ENCODE measurements at regions not wholly inside any gene's neighbourhood (a gene's known extent, or its start where the extent isn't known, plus 50 kb on each side); places are given as distances from the start of the nearest gene placed in this dataset.

DNA sequence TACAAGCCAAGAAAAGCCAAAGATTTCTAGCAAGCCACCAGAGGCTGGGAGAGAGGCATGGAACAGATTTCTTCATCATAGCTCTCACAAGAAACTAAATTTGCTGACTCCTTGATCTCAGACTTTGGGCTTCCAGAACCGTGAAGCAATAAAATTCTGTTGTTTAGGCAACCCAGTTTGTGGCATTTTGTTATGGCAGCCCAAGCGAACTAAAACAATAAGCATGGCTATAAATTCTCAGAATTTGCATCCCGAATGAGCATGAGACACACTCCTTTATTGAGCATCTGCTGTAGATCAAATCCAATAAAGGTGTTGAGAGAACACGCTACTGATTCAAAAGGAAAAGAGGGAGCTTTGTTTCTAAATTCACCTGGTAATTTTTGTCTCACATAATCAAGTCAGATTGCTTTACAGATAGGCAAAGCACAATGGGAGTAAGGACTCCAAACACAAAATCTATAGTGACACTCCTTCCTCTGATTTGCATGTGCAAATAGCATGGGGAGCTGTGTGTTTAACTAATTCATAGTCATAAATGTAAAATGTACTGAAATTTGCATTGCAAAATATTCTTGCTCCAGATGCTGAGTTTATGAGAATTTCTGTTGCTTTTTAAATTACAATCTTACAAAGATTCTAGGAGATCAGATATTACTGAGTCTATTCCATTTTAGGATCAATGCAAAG lies 308.7 kb downstream of the MED10 start:
- H3K9me3 Mint-ChIP-seq = peaks cover 0 to 3% (median 0%) of the 10 kb centered on the region in 8 donors
- ChIA-PET CTCF (ENCODE audit: partially characterized antibody) (no interaction called here), POLR2A (ENCODE audit: partially characterized antibody) (no interaction called here)
- Histone ChIP-seq H3K27me3 (ENCODE audit: insufficient read depth, low read length) (no peaks in the 10 kb centered on the region), H3K4me3 (ENCODE audit: low read length in 2 of 2) (no peak overlapping the region), H3K27ac (ENCODE audit: low read depth, low read length) (no peak overlapping the region), H3K4me1 (ENCODE audit: insufficient read depth, low read length) (no peaks in the 10 kb centered on the region), H3K9me3 (ENCODE audit: control insufficient read depth in 1 of 2, low read length in 2 of 2) (no peaks in the 10 kb centered on the region), H3K36me3 (ENCODE audit: insufficient read depth, low read length) (no peaks in the 10 kb centered on the region)
- DNase-seq = no peak
- peaks cover 0 to 2% of the 10 kb centered on the region in 2 donors for H3K27me3 Mint-ChIP-seq
- no peak overlapping the region for H3K27ac Mint-ChIP-seq
- intact Hi-C loops (cut with micrococcal nuclease) = no loop called here
- H3K4me3 Mint-ChIP-seq = no peak overlapping the region
- H3K4me1 Mint-ChIP-seq = no peaks in the 10 kb centered on the region
- H3K36me3 Mint-ChIP-seq = no peaks in the 10 kb centered on the region

DNA sequence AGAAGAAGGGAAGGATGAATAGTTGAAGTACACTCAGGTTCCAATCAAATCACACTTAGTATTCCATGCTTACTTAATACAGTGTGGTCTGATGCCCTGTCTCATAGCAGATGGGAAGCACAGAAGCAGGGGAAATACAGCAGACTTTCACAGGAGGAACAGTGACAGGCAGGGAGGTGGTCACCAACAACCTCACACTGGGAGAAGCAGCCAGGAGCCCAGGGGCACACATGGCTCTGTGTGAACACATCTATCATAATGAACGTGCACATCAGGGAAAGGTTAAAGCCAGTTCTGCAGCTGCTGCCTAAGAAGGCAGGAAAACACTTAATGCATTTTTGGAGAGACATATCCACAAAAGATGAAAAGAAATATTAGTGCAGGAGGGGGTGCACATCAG lies 312.3 kb downstream of the MED10 start:
- Histone ChIP-seq H3K27ac (ENCODE audit: low read depth, low read length) (no peak overlapping the region), H3K9me3 (ENCODE audit: control insufficient read depth in 1 of 2, low read length in 2 of 2) (no peaks in the 10 kb centered on the region), H3K36me3 (ENCODE audit: insufficient read depth, low read length) (no peaks in the 10 kb centered on the region), H3K27me3 (ENCODE audit: insufficient read depth, low read length) (no peaks in the 10 kb centered on the region), H3K4me3 (ENCODE audit: low read length in 2 of 2) (no peak overlapping the region), H3K4me1 (ENCODE audit: insufficient read depth, low read length) (no peaks in the 10 kb centered on the region)
- H3K9me3 Mint-ChIP-seq = peaks cover 0 to 3% (median 0%) of the 10 kb centered on the region in 8 donors
- ChIA-PET CTCF (ENCODE audit: partially characterized antibody) (no interaction called here), POLR2A (ENCODE audit: partially characterized antibody) (no interaction called here)
- intact Hi-C loops (cut with micrococcal nuclease) = no loop called here
- H3K27ac Mint-ChIP-seq = no peak overlapping the region
- no peak overlapping the region for H3K4me3 Mint-ChIP-seq
- H3K4me1 Mint-ChIP-seq = no peaks in the 10 kb centered on the region
- DNase-seq = no peak
- no peaks in the 10 kb centered on the region for H3K36me3 Mint-ChIP-seq
- H3K27me3 Mint-ChIP-seq = peaks cover 0 to 3% of the 10 kb centered on the region in 2 donors

DNA sequence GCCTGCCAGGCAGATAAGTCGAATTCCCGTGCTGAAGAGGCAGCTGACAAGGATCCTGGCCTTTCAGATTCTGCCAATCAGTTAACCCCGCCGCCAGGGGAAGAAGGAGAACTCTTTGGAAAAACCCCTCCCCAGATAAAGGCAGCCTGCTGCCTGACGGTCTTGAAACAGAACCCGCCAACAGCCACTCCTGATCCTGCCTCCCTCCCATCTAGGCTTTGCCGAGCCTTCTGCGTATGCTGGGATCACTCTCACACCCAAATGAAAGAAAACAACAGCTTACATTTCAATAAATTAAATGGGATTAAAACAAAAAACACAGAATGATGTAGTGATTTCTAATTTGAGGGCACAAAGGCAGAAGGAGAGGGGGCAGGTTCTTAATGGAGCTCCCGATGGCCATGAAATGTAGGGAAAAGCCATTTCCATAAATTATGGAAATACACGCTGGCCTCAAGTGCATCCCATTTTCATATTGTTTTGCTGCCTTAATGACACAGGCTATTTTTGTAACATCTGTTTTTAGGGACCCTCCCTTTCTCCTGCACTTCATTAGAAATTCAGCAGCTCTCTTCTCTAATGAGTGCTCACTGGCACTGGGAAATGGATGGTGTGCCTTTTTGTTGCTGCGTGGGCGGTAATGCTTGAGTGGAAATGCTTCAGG lies 319.1 kb downstream of the MED10 start:
- ChIA-PET CTCF (ENCODE audit: partially characterized antibody) (no interaction called here), POLR2A (ENCODE audit: partially characterized antibody) (no interaction called here)
- Mint-ChIP-seq H3K4me3 (no peak overlapping the region), H3K4me1 (no peaks in the 10 kb centered on the region), H3K36me3 (no peaks in the 10 kb centered on the region), H3K9me3 (peaks cover 0 to 6% (median 0%) of the 10 kb centered on the region in 8 donors), H3K27me3 (peaks cover 0 to 5% of the 10 kb centered on the region in 2 donors), H3K27ac (no peak overlapping the region)
- Histone ChIP-seq H3K4me3 (ENCODE audit: low read length in 2 of 2) (no peak overlapping the region), H3K9me3 (ENCODE audit: control insufficient read depth in 1 of 2, low read length in 2 of 2) (no peaks in the 10 kb centered on the region), H3K36me3 (ENCODE audit: insufficient read depth, low read length) (no peaks in the 10 kb centered on the region), H3K27ac (ENCODE audit: low read depth, low read length) (no peak overlapping the region), H3K27me3 (ENCODE audit: insufficient read depth, low read length) (no peaks in the 10 kb centered on the region), H3K4me1 (ENCODE audit: insufficient read depth, low read length) (no peaks in the 10 kb centered on the region)
- no peak for DNase-seq
- intact Hi-C loops (cut with micrococcal nuclease) = no loop called here

DNA sequence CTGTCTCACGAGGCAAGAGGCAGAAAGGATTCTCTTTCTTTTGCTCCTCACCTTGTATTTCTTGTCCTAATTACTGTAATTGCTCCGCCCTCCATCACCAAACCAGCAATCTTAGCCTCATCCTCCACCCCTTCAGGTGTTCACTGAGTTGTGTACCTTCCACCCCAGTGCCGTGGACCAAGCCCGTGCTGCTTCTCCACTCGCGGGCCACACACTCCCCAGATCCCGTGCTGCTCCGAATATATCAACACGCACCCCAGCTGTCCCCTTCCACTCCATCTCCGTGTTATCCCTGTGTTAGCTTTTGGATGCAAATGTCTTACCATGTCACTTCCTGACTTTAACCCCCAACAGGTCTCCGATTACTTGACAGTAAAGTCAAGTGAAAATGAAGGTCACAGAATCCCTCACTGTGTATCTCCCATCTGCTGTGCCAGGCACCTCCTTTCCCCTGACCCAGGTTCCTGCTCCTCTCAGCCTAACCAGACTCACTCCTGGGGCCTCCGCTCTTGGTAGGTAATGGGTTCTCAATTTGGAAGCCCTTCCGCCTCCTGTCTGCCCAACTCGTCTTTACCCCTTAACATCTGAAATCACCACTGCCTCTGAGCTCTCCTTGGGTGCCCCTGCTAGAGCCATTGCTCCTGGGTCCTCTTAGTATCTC lies 320.2 kb downstream of the MED10 start:
- Histone ChIP-seq H3K36me3 (ENCODE audit: insufficient read depth, low read length) (no peaks in the 10 kb centered on the region), H3K27me3 (ENCODE audit: insufficient read depth, low read length) (no peaks in the 10 kb centered on the region), H3K9me3 (ENCODE audit: control insufficient read depth in 1 of 2, low read length in 2 of 2) (no peaks in the 10 kb centered on the region), H3K4me1 (ENCODE audit: insufficient read depth, low read length) (no peaks in the 10 kb centered on the region), H3K4me3 (ENCODE audit: low read length in 2 of 2) (no peak overlapping the region), H3K27ac (ENCODE audit: low read depth, low read length) (no peak overlapping the region)
- ChIA-PET POLR2A (ENCODE audit: partially characterized antibody) (no interaction called here), CTCF (ENCODE audit: partially characterized antibody) (no interaction called here)
- intact Hi-C loops (cut with micrococcal nuclease) = no loop called here
- DNase-seq = no peak
- Mint-ChIP-seq H3K27me3 (peaks cover 0 to 5% of the 10 kb centered on the region in 2 donors), H3K27ac (no peak overlapping the region), H3K36me3 (no peaks in the 10 kb centered on the region), H3K9me3 (peaks cover 0 to 6% (median 0%) of the 10 kb centered on the region in 8 donors), H3K4me1 (no peaks in the 10 kb centered on the region), H3K4me3 (no peak overlapping the region)

DNA sequence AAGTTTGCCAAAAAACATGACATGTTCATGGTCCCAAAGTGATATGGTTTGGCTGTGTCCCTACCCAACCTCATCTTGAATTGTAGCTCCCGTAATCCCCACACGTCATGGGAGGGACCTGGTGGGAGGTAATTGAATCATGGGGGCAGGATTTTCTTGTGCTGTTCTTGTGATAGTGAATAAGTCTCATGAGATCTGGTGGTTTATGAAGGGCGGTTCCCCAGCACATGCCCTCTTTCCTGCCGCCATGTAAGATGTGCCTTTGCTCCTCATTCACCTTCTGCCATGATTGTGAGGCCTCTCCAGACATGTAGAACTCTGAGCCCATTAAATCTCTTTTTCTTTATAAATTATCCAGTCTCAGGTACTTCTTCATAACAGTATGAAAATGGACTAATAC lies 322.1 kb downstream of the MED10 start:
- H3K27ac ChIP-seq (ENCODE audit: low read depth, low read length) = no peak overlapping the region
- CTCF ChIA-PET (ENCODE audit: partially characterized antibody) = no interaction called here
- no peaks in the 10 kb centered on the region for H3K4me1 ChIP-seq (ENCODE audit: insufficient read depth, low read length)
- H3K27ac Mint-ChIP-seq = no peak overlapping the region
- no peak overlapping the region for H3K4me3 Mint-ChIP-seq
- no peaks in the 10 kb centered on the region for H3K9me3 ChIP-seq (ENCODE audit: control insufficient read depth in 1 of 2, low read length in 2 of 2)
- no peaks in the 10 kb centered on the region for H3K36me3 Mint-ChIP-seq
- POLR2A ChIA-PET (ENCODE audit: partially characterized antibody) = no interaction called here
- intact Hi-C loops (cut with micrococcal nuclease) = no loop called here
- H3K4me3 ChIP-seq (ENCODE audit: low read length in 2 of 2) = no peak overlapping the region
- H3K27me3 ChIP-seq (ENCODE audit: insufficient read depth, low read length) = no peaks in the 10 kb centered on the region
- no peaks in the 10 kb centered on the region for H3K36me3 ChIP-seq (ENCODE audit: insufficient read depth, low read length)
- H3K9me3 Mint-ChIP-seq = peaks cover 0 to 2% (median 0%) of the 10 kb centered on the region in 8 donors
- no peaks in the 10 kb centered on the region for H3K4me1 Mint-ChIP-seq
- DNase-seq = no peak
- H3K27me3 Mint-ChIP-seq = peaks cover 0 to 3% of the 10 kb centered on the region in 2 donors

DNA sequence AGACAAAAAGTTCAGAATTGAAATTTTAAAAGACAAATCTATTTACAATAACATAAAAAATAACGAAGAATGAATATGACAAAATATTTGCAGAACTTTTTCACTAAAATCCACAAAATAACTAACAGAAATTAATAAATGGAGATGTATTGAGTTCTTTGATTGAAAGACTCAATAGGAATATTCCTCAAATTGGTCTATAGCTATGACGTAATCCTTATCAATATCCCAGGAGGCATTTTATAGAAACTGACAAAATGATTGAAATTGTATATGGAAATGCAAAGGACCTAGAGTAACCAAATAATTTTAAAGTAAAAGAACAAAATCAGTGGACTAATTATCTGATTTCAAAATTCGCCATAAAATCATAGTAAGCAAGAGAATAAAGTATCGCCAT lies 328.7 kb downstream of the MED10 start:
- ChIA-PET POLR2A (ENCODE audit: partially characterized antibody) (no interaction called here), CTCF (ENCODE audit: partially characterized antibody) (no interaction called here)
- peaks cover 0 to 2% of the 10 kb centered on the region in 2 donors for H3K27me3 Mint-ChIP-seq
- H3K27ac ChIP-seq (ENCODE audit: low read depth, low read length) = no peak overlapping the region
- H3K9me3 ChIP-seq (ENCODE audit: control insufficient read depth in 1 of 2, low read length in 2 of 2) = no peaks in the 10 kb centered on the region
- H3K27ac Mint-ChIP-seq = no peak overlapping the region
- H3K36me3 Mint-ChIP-seq = no peaks in the 10 kb centered on the region
- H3K4me3 ChIP-seq (ENCODE audit: low read length in 2 of 2) = no peak overlapping the region
- no peaks in the 10 kb centered on the region for H3K4me1 Mint-ChIP-seq
- H3K9me3 Mint-ChIP-seq = no peaks in the 10 kb centered on the region
- no peak overlapping the region for H3K4me3 Mint-ChIP-seq
- H3K27me3 ChIP-seq (ENCODE audit: insufficient read depth, low read length) = no peaks in the 10 kb centered on the region
- intact Hi-C loops (cut with micrococcal nuclease) = no loop called here
- H3K4me1 ChIP-seq (ENCODE audit: insufficient read depth, low read length) = no peaks in the 10 kb centered on the region
- H3K36me3 ChIP-seq (ENCODE audit: insufficient read depth, low read length) = no peaks in the 10 kb centered on the region
- DNase-seq = no peak

DNA sequence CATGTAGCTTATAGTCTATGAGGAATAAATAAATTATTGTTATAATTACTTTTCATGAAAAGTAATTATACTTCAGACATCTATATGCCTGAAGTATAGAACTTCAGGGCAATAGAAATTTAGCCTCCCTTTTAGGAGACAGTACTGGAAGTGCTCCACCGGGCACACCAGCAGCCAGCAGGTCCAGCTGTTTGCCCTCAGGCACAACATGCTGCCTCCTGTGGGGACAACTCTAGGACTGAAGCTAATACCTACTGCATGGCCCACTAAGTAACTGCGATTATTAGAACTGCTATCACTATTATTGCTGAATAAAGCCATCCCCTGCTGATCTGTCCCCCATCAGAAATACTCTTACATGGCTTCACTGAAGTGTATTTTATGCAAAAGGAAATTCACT lies 329.6 kb downstream of the MED10 start:
- Mint-ChIP-seq H3K27ac (no peak overlapping the region), H3K4me3 (no peak overlapping the region), H3K4me1 (no peaks in the 10 kb centered on the region), H3K36me3 (no peaks in the 10 kb centered on the region), H3K27me3 (peaks cover under 1 to 2% of the 10 kb centered on the region in 2 donors), H3K9me3 (no peaks in the 10 kb centered on the region)
- DNase-seq = no peak
- no peak overlapping the region for H3K27ac ChIP-seq (ENCODE audit: low read depth, low read length)
- ChIA-PET CTCF (ENCODE audit: partially characterized antibody) (no interaction called here), POLR2A (ENCODE audit: partially characterized antibody) (no interaction called here)
- no peaks in the 10 kb centered on the region for H3K4me1 ChIP-seq (ENCODE audit: insufficient read depth, low read length)
- no peaks in the 10 kb centered on the region for H3K36me3 ChIP-seq (ENCODE audit: insufficient read depth, low read length)
- intact Hi-C loops (cut with micrococcal nuclease) = no loop called here
- no peak overlapping the region for H3K4me3 ChIP-seq (ENCODE audit: low read length in 2 of 2)
- H3K27me3 ChIP-seq (ENCODE audit: insufficient read depth, low read length) = no peaks in the 10 kb centered on the region
- no peaks in the 10 kb centered on the region for H3K9me3 ChIP-seq (ENCODE audit: control insufficient read depth in 1 of 2, low read length in 2 of 2)

Data from CD4-positive, alpha-beta memory T cell (primary cell).